Naive thymus-derived CD4-positive, alpha-beta T cell (primary cell): ENCODE measurements at regions not wholly inside any gene's neighbourhood (a gene's known extent, or its start where the extent isn't known, plus 50 kb on each side); places are given as distances from the start of the nearest gene placed in this dataset.

Experiments
- ATAC-seq: fragments of 150-1000 bp; cut with Tn5 transposase; 2 replicates; pipeline ENCODE4 v1.10.0; 2021; ENCODE audit warnings: mild to moderate bottlenecking, moderate library complexity
- CTCF ChIA-PET: fragments of 350-600 bp; sonication (Branson Sonifier 250); formaldehyde crosslinking; loops from one replicate; lab custom pipeline; 2021; ENCODE audit warnings: antibody characterized with exemption; lab: Charles Lee
- POLR2A ChIA-PET: fragments of 350-600 bp; sonication (Branson Sonifier 250); formaldehyde crosslinking; loops from one replicate; lab custom pipeline; 2021; ENCODE audit warnings: antibody characterized with exemption, inconsistent platforms; lab: Charles Lee
- DNase-seq, 9 donors: peaks; one replicate each; pipeline versions ENCODE4 v3.0.0 to v3.0.0-alpha.2; 2020 to 2022; ENCODE audit warnings: mixed read lengths in 1 of 9
- H3K27ac ChIP-seq: one replicate; pipeline ENCODE4 v1.7.0; 2013; ENCODE audit warnings: mild to moderate bottlenecking, low read depth, low read length, moderate library complexity
- H3K27me3 ChIP-seq, 2 donors: one replicate each; pipeline ENCODE4 v1.7.0; 2013; ENCODE audit warnings: low read length in 2 of 2, mild to moderate bottlenecking in 2 of 2, moderate library complexity in 2 of 2; ENCODE audit not compliant: control insufficient read depth in 2 of 2, insufficient read depth in 2 of 2
- H3K36me3 ChIP-seq, 3 experiments: 1 replicate in 2 of 3; 2 replicates in 1 of 3; pipeline ENCODE4 v1.7.0; 2013; ENCODE audit warnings: low read length in 3 of 3, mild to moderate bottlenecking in 3 of 3, moderate library complexity in 1 of 3; ENCODE audit not compliant: insufficient read depth in 3 of 3, control insufficient read depth in 2 of 3
- H3K4me1 ChIP-seq, 2 donors: one replicate each; pipeline ENCODE4 v1.7.0; 2013; ENCODE audit warnings: low read length in 2 of 2, mild to moderate bottlenecking in 2 of 2, moderate library complexity in 1 of 2; ENCODE audit not compliant: control insufficient read depth in 2 of 2, insufficient read depth in 2 of 2
- H3K4me3 ChIP-seq: 2 replicates; pipeline ENCODE4 v1.7.0; 2013; ENCODE audit warnings: mild to moderate bottlenecking, low read length
- H3K9me3 ChIP-seq, 3 experiments: 1 replicate in 2 of 3; 2 replicates in 1 of 3; pipeline ENCODE4 v1.7.0; 2013; ENCODE audit warnings: low read length in 3 of 3; ENCODE audit not compliant: control insufficient read depth in 2 of 3
- H3K27ac Mint-ChIP-seq, 9 donors: one replicate each; pipeline ENCODE4 v1.8.0; 2020 to 2022; ENCODE audit warnings: mixed read lengths in 9 of 9, mild to moderate bottlenecking in 8 of 9, moderate library complexity in 5 of 9, inconsistent platforms in 2 of 9
- H3K27me3 Mint-ChIP-seq, 5 donors: one replicate each; pipeline ENCODE4 v1.8.0; 2021 to 2022; ENCODE audit warnings: mixed read lengths in 5 of 5, mild to moderate bottlenecking in 1 of 5
- H3K36me3 Mint-ChIP-seq, 5 donors: one replicate each; pipeline ENCODE4 v1.8.0; 2020 to 2022; ENCODE audit warnings: mixed read lengths in 5 of 5, mild to moderate bottlenecking in 3 of 5, inconsistent platforms in 1 of 5
- H3K4me1 Mint-ChIP-seq, 7 donors: one replicate each; pipeline ENCODE4 v1.8.0; 2020 to 2022; ENCODE audit warnings: mixed read lengths in 7 of 7, mild to moderate bottlenecking in 3 of 7, inconsistent platforms in 1 of 7
- H3K4me3 Mint-ChIP-seq, 10 donors: one replicate each; pipeline ENCODE4 v1.8.0; 2020 to 2022; ENCODE audit warnings: mild to moderate bottlenecking in 10 of 10, mixed read lengths in 10 of 10, moderate library complexity in 6 of 10, inconsistent platforms in 2 of 10
- H3K9me3 Mint-ChIP-seq, 11 donors: one replicate each; pipeline ENCODE4 v1.8.0; 2020 to 2022; ENCODE audit warnings: mixed read lengths in 11 of 11, mild to moderate bottlenecking in 4 of 11, inconsistent platforms in 1 of 11, moderate library complexity in 1 of 11
- intact Hi-C, 2 donors: fragments of 100-400 bp; cut with micrococcal nuclease; formaldehyde crosslinking; loops; one replicate each; pipeline ENCODE4 v1.15.1; 2023

GRCh38 chr9:107755246-107755645 is 265.7 kb upstream of the KLF4 start:
- H3K27me3 Mint-ChIP-seq: peaks cover 0 to under 1% (median 0%) of the 10 kb centered on the region in 5 donors
- H3K4me1 Mint-ChIP-seq: no peaks in the 10 kb centered on the region
- Histone ChIP-seq H3K27ac (no peak overlapping the region), H3K36me3 (no peaks in the 10 kb centered on the region), H3K9me3 (no peaks in the 10 kb centered on the region), H3K4me1 (no peaks in the 10 kb centered on the region), H3K27me3 (no peaks in the 10 kb centered on the region), H3K4me3 (no peak overlapping the region)
- POLR2A ChIA-PET: no interaction called here
- H3K36me3 Mint-ChIP-seq: no peaks in the 10 kb centered on the region
- ATAC-seq: peak; percentile 60
- no peak overlapping the region for H3K27ac Mint-ChIP-seq
- CTCF ChIA-PET: no interaction called here
- intact Hi-C loops: no loop called here
- H3K9me3 Mint-ChIP-seq: peaks cover 0 to 10% (median 4%) of the 10 kb centered on the region in 11 donors
- DNase-seq: no peak
- no peak overlapping the region for H3K4me3 Mint-ChIP-seq

- H3K9me3 ChIP-seq: no peaks in the 10 kb centered on the region
- no peak overlapping the region for H3K27ac ChIP-seq
- no peaks in the 10 kb centered on the region for H3K27me3 Mint-ChIP-seq
- POLR2A ChIA-PET: no interaction called here
- no peaks in the 10 kb centered on the region for H3K4me1 Mint-ChIP-seq
- H3K9me3 Mint-ChIP-seq: peaks cover 0 to 9% (median 2%) of the 10 kb centered on the region in 11 donors
- no peaks in the 10 kb centered on the region for H3K27me3 ChIP-seq
- DNase-seq: no peak
- no peaks in the 10 kb centered on the region for H3K4me1 ChIP-seq
- intact Hi-C loops: no loop called here
- CTCF ChIA-PET: no interaction called here
- no peaks in the 10 kb centered on the region for H3K36me3 Mint-ChIP-seq
- no peak overlapping the region for H3K4me3 Mint-ChIP-seq
- peak; percentile 44 for ATAC-seq
- H3K4me3 ChIP-seq: no peak overlapping the region
- no peak overlapping the region for H3K27ac Mint-ChIP-seq
- H3K36me3 ChIP-seq: no peaks in the 10 kb centered on the region
Observed at GRCh38 chr9:107751567-107752210, 262.1 kb upstream of the KLF4 start.

- DNase-seq: no peak
- H3K4me1 ChIP-seq: no peaks in the 10 kb centered on the region
Observed at GRCh38 chr9:107750741-107751566, 261.4 kb upstream of the KLF4 start.

GRCh38 chr9:107749787-107750444 is 260.3 kb upstream of the KLF4 start:
- DNase-seq: peak in 1 of 9 donors; percentile 9
- Histone ChIP-seq H3K36me3 (no peaks in the 10 kb centered on the region), H3K4me1 (no peaks in the 10 kb centered on the region), H3K9me3 (no peaks in the 10 kb centered on the region), H3K4me3 (no peak overlapping the region), H3K27me3 (no peaks in the 10 kb centered on the region), H3K27ac (no peak overlapping the region)
- H3K36me3 Mint-ChIP-seq: no peaks in the 10 kb centered on the region
- H3K4me3 Mint-ChIP-seq: no peak overlapping the region
- peak; percentile 63 for ATAC-seq
- H3K4me1 Mint-ChIP-seq: no peaks in the 10 kb centered on the region
- POLR2A ChIA-PET: no interaction called here
- H3K27me3 Mint-ChIP-seq: no peaks in the 10 kb centered on the region
- H3K27ac Mint-ChIP-seq: no peak overlapping the region
- H3K9me3 Mint-ChIP-seq: peaks cover 0 to 9% (median 0%) of the 10 kb centered on the region in 11 donors
- intact Hi-C loops: no loop called here
- CTCF ChIA-PET: no interaction called here

More at GRCh38 chr9:107750741-107751566, 261.4 kb upstream of the KLF4 start:
- H3K9me3 ChIP-seq: no peaks in the 10 kb centered on the region
- intact Hi-C loops: no loop called here
- ATAC-seq: peak; percentile 62
- no peaks in the 10 kb centered on the region for H3K36me3 Mint-ChIP-seq
- no peaks in the 10 kb centered on the region for H3K27me3 ChIP-seq
- no peaks in the 10 kb centered on the region for H3K27me3 Mint-ChIP-seq
- ChIA-PET CTCF (no interaction called here), POLR2A (no interaction called here)
- no peak overlapping the region for H3K4me3 ChIP-seq
- no peak overlapping the region for H3K27ac Mint-ChIP-seq
- no peak overlapping the region for H3K4me3 Mint-ChIP-seq
- no peak overlapping the region for H3K27ac ChIP-seq
- H3K4me1 Mint-ChIP-seq: no peaks in the 10 kb centered on the region
- no peaks in the 10 kb centered on the region for H3K36me3 ChIP-seq
- H3K9me3 Mint-ChIP-seq: peaks cover 0 to 9% (median 0%) of the 10 kb centered on the region in 11 donors

- H3K36me3 ChIP-seq: no peaks in the 10 kb centered on the region
- Mint-ChIP-seq H3K4me1 (no peaks in the 10 kb centered on the region), H3K4me3 (no peak overlapping the region), H3K27ac (no peak overlapping the region), H3K9me3 (peaks cover 0 to 6% (median 0%) of the 10 kb centered on the region in 11 donors), H3K36me3 (no peaks in the 10 kb centered on the region), H3K27me3 (no peaks in the 10 kb centered on the region)
- DNase-seq (no peak), ATAC-seq (no peak)
- no peaks in the 10 kb centered on the region for H3K4me1 ChIP-seq
- ChIA-PET CTCF (no interaction called here), POLR2A (no interaction called here)
- H3K27ac ChIP-seq: no peak overlapping the region
- no peak overlapping the region for H3K4me3 ChIP-seq
- intact Hi-C loops: no loop called here
- no peaks in the 10 kb centered on the region for H3K27me3 ChIP-seq
- H3K9me3 ChIP-seq: no peaks in the 10 kb centered on the region
Observed at GRCh38 chr9:107744873-107745272, 255.3 kb upstream of the KLF4 start.

- H3K27me3 Mint-ChIP-seq: no peaks in the 10 kb centered on the region
- no peaks in the 10 kb centered on the region for H3K36me3 Mint-ChIP-seq
- no peak overlapping the region for H3K4me3 Mint-ChIP-seq
- no peak for DNase-seq
- ChIA-PET CTCF (no interaction called here), POLR2A (no interaction called here)
- intact Hi-C loops: no loop called here
- Histone ChIP-seq H3K27me3 (no peaks in the 10 kb centered on the region), H3K4me3 (no peak overlapping the region), H3K9me3 (no peaks in the 10 kb centered on the region), H3K27ac (no peak overlapping the region), H3K36me3 (no peaks in the 10 kb centered on the region), H3K4me1 (no peaks in the 10 kb centered on the region)
- H3K27ac Mint-ChIP-seq: no peak overlapping the region
- no peaks in the 10 kb centered on the region for H3K4me1 Mint-ChIP-seq
- ATAC-seq: no peak
- H3K9me3 Mint-ChIP-seq: peaks cover 0 to 6% (median 0%) of the 10 kb centered on the region in 11 donors
Observed at GRCh38 chr9:107742531-107743309, 253.2 kb upstream of the KLF4 start.
